HUDEP-2 (cell line): ENCODE measurements at regions not wholly inside any gene's neighbourhood (a gene's known extent, or its start where the extent isn't known, plus 50 kb on each side); places are given as distances from the start of the nearest gene placed in this dataset.
"Not testable (repeated sequence)": the region's sequence is repeated elsewhere in the genome, so short reads cannot be mapped to it uniquely, and the experiment has no call there.

Experiments used
- DNase-seq, 76 experiments: peaks; one replicate each; lab custom pipeline; 2025; ENCODE audit not compliant: unreplicated experiment in 76 of 76; lab: John Stamatoyannopoulos, UW

- no peak for DNase-seq
Observed at GRCh38 chr1:80523861-80524260, 1276.9 kb upstream of the ADGRL2 start.

GRCh38 chr1:80523071-80523470, 1277.7 kb upstream of the ADGRL2 start:
- not testable (repeated sequence) for DNase-seq

GRCh38 chr1:80520949-80521348, 1279.8 kb upstream of the ADGRL2 start:
- DNase-seq, result no peak

GRCh38 chr1:80517062-80517461, 1283.7 kb upstream of the ADGRL2 start:
- no peak for DNase-seq

- DNase-seq, result no peak
Observed at GRCh38 chr1:80509965-80510522, 1290.7 kb upstream of the ADGRL2 start.

- DNase-seq, result no peak
Observed at GRCh38 chr1:80506216-80506615, 1294.5 kb upstream of the ADGRL2 start.

- no peak for DNase-seq
Observed at GRCh38 chr1:80498673-80499072, 1302.1 kb upstream of the ADGRL2 start.

- no peak for DNase-seq
Observed at GRCh38 chr1:80495806-80496205, 1304.9 kb upstream of the ADGRL2 start.

- DNase-seq, result no peak
Observed at GRCh38 chr1:80472145-80472544, 1328.6 kb upstream of the ADGRL2 start.

GRCh38 chr1:80468356-80468755, 1332.4 kb upstream of the ADGRL2 start:
- DNase-seq, result no peak

- no peak for DNase-seq
Observed at GRCh38 chr1:80462006-80462405, 1338.7 kb upstream of the ADGRL2 start.

- no peak for DNase-seq
Observed at GRCh38 chr1:80457409-80457808, 1343.3 kb upstream of the ADGRL2 start.

- no peak for DNase-seq
Observed at GRCh38 chr1:80453775-80454174, 1347.0 kb upstream of the ADGRL2 start.

GRCh38 chr1:80450711-80451110, 1350.0 kb upstream of the ADGRL2 start:
- DNase-seq, result no peak

- DNase-seq, result no peak
Observed at GRCh38 chr1:80448081-80448480, 1352.7 kb upstream of the ADGRL2 start.

- no peak for DNase-seq
Observed at GRCh38 chr1:80447526-80447925, 1353.2 kb upstream of the ADGRL2 start.

- DNase-seq, result no peak
Observed at GRCh38 chr1:80445033-80445432, 1355.7 kb upstream of the ADGRL2 start.

- no peak for DNase-seq
Observed at GRCh38 chr1:80444171-80444570, 1356.6 kb upstream of the ADGRL2 start.

- no peak for DNase-seq
Observed at GRCh38 chr1:80441664-80442063, 1359.1 kb upstream of the ADGRL2 start.

GRCh38 chr1:80436851-80437250, 1363.9 kb upstream of the ADGRL2 start:
- DNase-seq, result no peak

- DNase-seq, result no peak
Observed at GRCh38 chr1:80427881-80428280, 1372.9 kb upstream of the ADGRL2 start.

GRCh38 chr1:80424249-80424648, 1376.5 kb upstream of the ADGRL2 start:
- DNase-seq, result no peak

- DNase-seq, result no peak
Observed at GRCh38 chr1:80418134-80418533, 1382.6 kb upstream of the ADGRL2 start.
